ENCODE measurements at regions not wholly inside any gene's neighbourhood (a gene's known extent, or its start where the extent isn't known, plus 50 kb on each side); places are given as distances from the start of the nearest gene placed in this dataset.
"Not testable (repeated sequence)": the region's sequence is repeated elsewhere in the genome, so short reads cannot be mapped to it uniquely, and the experiment has no call there.

- intact Hi-C loops (cut with DNase I) = no loop called here
- DNase-seq = no peak
These were observed 422.9 kb upstream of the GRM7 start for GRCh38 chr3:6438031-6438430.

GRCh38 chr3:6439226-6439625 is 421.7 kb upstream of the GRM7 start:
- intact Hi-C loops (cut with DNase I) = no loop called here
- DNase-seq = no peak

GRCh38 chr3:6439824-6440223 is 421.1 kb upstream of the GRM7 start:
- DNase-seq = no peak
- intact Hi-C loops (cut with DNase I) = no loop called here

- no peak for DNase-seq
- intact Hi-C loops (cut with DNase I) = no loop called here
These were observed 415.8 kb upstream of the GRM7 start for GRCh38 chr3:6444888-6445658.

GRCh38 chr3:6447166-6447801 is 413.6 kb upstream of the GRM7 start:
- DNase-seq = peak in 1 of 10 donors; percentile 72
- intact Hi-C loops (cut with DNase I) = no loop called here

GRCh38 chr3:6448011-6448410 is 412.9 kb upstream of the GRM7 start:
- intact Hi-C loops (cut with DNase I) = no loop called here
- no peak for DNase-seq

GRCh38 chr3:6449099-6449498 is 411.8 kb upstream of the GRM7 start:
- intact Hi-C loops (cut with DNase I) = no loop called here
- no peak for DNase-seq

GRCh38 chr3:6452974-6453373 is 407.9 kb upstream of the GRM7 start:
- intact Hi-C loops (cut with DNase I) = no loop called here
- no peak for DNase-seq

- intact Hi-C loops (cut with DNase I) = no loop called here
- no peak for DNase-seq
These were observed 405.9 kb upstream of the GRM7 start for GRCh38 chr3:6455031-6455430.

GRCh38 chr3:6467186-6467585 is 393.7 kb upstream of the GRM7 start:
- intact Hi-C loops (cut with DNase I) = no loop called here
- DNase-seq = no peak

GRCh38 chr3:6468589-6468988 is 392.3 kb upstream of the GRM7 start:
- intact Hi-C loops (cut with DNase I) = no loop called here
- peak in 2 of 10 donors; percentile 3 to 27 for DNase-seq

- DNase-seq = peak in 1 of 10 donors; percentile 10
- intact Hi-C loops (cut with DNase I) = no loop called here
These were observed 389.2 kb upstream of the GRM7 start for GRCh38 chr3:6471744-6472143.

- intact Hi-C loops (cut with DNase I); DNase-seq: not testable (repeated sequence)
These were observed 370.2 kb upstream of the GRM7 start for GRCh38 chr3:6490487-6491327.

- intact Hi-C loops (cut with DNase I) = no loop called here
- no peak for DNase-seq
These were observed 369.1 kb upstream of the GRM7 start for GRCh38 chr3:6491768-6492167.

GRCh38 chr3:6492306-6492705 is 368.6 kb upstream of the GRM7 start:
- intact Hi-C loops (cut with DNase I) = no loop called here
- DNase-seq = no peak

GRCh38 chr3:6498944-6499343 is 362.0 kb upstream of the GRM7 start:
- intact Hi-C loops (cut with DNase I); DNase-seq: not testable (repeated sequence)

- DNase-seq = no peak
- intact Hi-C loops (cut with DNase I) = no loop called here
These were observed 356.6 kb upstream of the GRM7 start for GRCh38 chr3:6504347-6504746.

GRCh38 chr3:6504834-6505233 is 356.1 kb upstream of the GRM7 start:
- intact Hi-C loops (cut with DNase I) = no loop called here

GRCh38 chr3:6508410-6508759 is 352.5 kb upstream of the GRM7 start:
- intact Hi-C loops (cut with DNase I) = no loop called here
- no peak for DNase-seq

More at GRCh38 chr3:6504834-6505233, 356.1 kb upstream of the GRM7 start:
- DNase-seq = no peak

GRCh38 chr3:6509576-6509975 is 351.3 kb upstream of the GRM7 start:
- intact Hi-C loops (cut with DNase I) = no loop called here
- no peak for DNase-seq

GRCh38 chr3:6510713-6511112 is 350.2 kb upstream of the GRM7 start:
- DNase-seq = no peak

More at GRCh38 chr3:6510713-6511112, 350.2 kb upstream of the GRM7 start:
- intact Hi-C loops (cut with DNase I) = no loop called here

Data from posterior cingulate gyrus (tissue), 11 donors.